Right lobe of liver (tissue), 4 donors: ENCODE measurements at regions not wholly inside any gene's neighbourhood (a gene's known extent, or its start where the extent isn't known, plus 50 kb on each side); places are given as distances from the start of the nearest gene placed in this dataset.

Source experiments
- CTCF ChIP-seq, 4 donors: fragments of 200-600 bp in 3 of 4; fragments of 450-650 bp in 1 of 4; IDR thresholded peaks; one replicate each; pipeline versions ENCODE4 v1.5.1 to v1.8.0; 2016 to 2022; ENCODE audit warnings: antibody characterized with exemption in 4 of 4, mild to moderate bottlenecking in 2 of 4
- POLR2A ChIP-seq: fragments of 450-650 bp; IDR thresholded peaks from one replicate; pipeline ENCODE4 v1.6.1; 2017; ENCODE audit warnings: antibody characterized with exemption, mild to moderate bottlenecking
- donor health status: DM: no; HTN: no; CAD: no.
- donor health status: DM: no; HTN: no; CAD: no.
- donor health status: DM: no; HTN: yes; CAD: no.

GRCh38 chr18:72652990-72653593 is 109.0 kb upstream of the CBLN2 start:
- TF ChIP-seq CTCF (IDR thresholded peaks at IDR 0.05) (peak in 2 of 4 donors; percentile 19 to 42), POLR2A (no peak)
